HG03575 (cell line): ENCODE measurements at regions not wholly inside any gene's neighbourhood (a gene's known extent, or its start where the extent isn't known, plus 50 kb on each side); places are given as distances from the start of the nearest gene placed in this dataset.

Source experiments
- ATAC-seq: cut with Tn5 transposase; IDR thresholded peaks from one replicate; pipeline ENCODE4 v1.9.1; 2021; ENCODE audit not compliant: unreplicated experiment, insufficient number of reproducible peaks, low FRiP score; ENCODE audit errors: extremely low read depth

DNA sequence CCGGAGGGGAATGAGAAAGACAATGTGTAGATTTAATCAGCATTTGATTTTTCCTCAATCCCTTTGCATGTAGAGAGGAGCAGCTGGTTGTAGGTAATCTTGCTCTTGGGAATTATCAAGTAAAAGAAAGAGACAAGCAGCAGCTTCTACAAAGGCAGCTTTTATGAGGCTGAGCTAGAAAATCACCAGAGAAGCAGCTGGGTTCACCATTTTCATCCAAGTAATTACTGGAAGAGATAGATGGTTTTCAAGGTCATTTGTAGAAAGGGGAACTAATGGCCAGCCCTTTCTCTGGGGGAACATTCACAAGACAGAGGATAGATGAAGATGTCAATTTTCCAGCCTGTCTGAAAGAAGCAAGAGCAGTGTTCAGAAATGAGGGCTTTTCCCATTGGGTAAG is 113.0 kb downstream of the RND3 start:
- no peak for ATAC-seq

- no peak for ATAC-seq
These were observed 114.1 kb downstream of the RND3 start for GRCh38 chr2:150373374-150373773.

DNA sequence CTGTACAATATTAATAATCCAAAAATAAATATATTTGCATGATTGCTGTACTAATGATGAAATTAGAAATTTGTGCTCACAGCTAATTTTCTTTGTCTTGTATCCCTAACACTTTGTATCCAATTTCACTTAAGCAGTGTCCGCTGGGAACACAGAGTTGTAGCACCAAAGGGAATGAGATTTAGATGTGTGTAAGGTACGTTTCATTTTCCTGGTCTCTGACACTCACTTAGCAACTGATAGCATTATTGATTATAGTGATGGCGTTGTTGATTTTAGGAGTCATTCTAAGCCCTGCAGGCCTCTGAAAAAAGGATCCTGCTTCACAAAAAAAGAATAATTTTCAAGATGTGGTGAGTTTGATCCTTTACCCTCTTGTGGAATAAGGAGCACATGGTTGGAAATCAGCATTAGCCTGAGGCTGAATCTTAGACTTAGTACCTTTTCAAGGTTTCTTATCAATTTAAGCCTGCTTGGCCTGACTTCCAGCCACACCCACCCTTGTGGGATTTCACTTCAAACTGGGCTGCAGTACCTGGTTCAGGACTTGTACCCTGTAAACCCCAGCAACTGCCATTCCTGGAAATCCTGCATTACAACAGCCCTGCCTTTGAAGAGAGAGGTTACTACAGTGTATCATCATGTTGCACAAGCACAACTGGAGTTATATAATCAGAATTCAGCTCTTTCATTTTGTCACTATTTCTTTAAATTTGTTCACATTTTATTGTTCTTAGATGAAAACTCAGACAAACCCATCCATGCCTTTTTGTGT is 116.2 kb downstream of the RND3 start:
- ATAC-seq, result no peak

- ATAC-seq, result no peak
These were observed 116.9 kb downstream of the RND3 start for GRCh38 chr2:150370561-150370960.

DNA sequence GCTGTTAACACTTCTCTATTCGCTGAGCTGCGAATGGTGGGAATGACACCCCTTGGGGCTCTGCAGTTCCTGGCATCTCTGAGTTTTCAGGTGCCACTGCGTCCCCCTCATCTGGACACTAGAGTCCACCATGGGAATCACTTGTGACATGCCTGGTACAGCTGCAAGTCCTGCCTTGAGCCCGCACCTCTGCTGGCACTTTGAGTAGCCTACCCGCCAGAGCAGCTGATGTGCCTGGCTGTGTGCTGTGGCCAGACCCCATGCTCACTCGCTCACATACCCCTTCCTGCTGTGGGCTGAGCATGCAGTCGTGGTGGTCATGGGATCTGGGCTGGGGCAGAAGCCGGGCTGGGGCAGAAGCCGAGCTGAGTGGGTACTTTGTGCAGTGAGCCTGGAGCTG is 117.6 kb downstream of the RND3 start:
- no peak for ATAC-seq

- ATAC-seq, result no peak
These were observed 129.0 kb downstream of the RND3 start for GRCh38 chr2:150358468-150358807.

DNA sequence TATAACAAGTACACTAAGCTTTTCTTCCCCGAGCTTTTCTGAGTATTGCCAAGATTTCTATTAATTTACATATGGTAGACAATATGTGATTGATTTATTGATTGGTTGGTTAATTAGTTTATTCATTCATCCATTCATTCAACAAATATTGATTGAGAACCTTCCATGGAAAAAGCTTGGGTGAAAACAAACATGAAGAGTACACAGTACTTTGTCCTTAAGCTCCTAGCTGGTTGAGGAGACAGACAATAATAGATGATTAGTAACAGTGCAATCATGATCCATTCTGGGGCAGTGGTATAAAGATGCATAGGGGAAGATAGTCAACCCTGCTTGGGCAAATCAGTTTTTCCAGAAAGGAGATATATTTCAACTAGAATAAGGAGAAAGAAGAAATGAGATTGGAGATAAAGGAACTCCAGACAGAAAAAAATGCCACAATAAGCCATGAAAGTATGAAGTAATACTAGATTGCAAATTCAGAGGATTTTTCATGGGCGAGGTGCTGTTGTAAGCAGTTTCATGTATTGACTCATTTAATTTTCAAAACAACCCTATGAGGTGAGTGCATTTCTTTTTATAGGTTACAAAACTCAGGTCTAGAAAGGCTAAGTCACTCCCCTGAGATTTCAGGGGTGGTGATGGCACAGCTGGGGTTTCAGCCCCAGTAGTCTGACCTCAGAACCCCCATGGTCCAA is 129.5 kb downstream of the RND3 start:
- ATAC-seq, result peak; percentile 80

GRCh38 chr2:150355440-150355839 is 132.0 kb downstream of the RND3 start:
- ATAC-seq, result no peak

- ATAC-seq, result no peak
These were observed 134.1 kb downstream of the RND3 start for GRCh38 chr2:150353376-150353775.

GRCh38 chr2:150351922-150352321 is 135.5 kb downstream of the RND3 start:
- no peak for ATAC-seq

DNA sequence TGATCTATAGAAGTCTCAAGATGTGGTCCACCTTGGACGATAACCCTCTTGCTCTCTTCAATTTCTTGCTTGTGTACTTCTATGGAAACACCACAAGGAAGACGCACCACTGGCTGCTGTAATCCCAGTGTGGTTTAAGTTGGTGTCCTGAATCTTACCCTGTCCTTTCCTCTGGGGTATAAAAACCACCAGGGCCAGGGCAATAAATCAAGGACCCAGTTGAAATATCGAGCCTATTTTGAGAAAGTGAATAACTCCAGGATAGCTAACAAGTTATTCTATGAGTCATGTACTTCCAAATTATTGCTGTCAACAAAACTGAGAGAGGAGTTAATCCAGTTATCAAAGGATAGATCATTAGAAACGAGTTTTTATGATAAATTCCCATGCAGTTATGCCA is 137.0 kb downstream of the RND3 start:
- no peak for ATAC-seq

DNA sequence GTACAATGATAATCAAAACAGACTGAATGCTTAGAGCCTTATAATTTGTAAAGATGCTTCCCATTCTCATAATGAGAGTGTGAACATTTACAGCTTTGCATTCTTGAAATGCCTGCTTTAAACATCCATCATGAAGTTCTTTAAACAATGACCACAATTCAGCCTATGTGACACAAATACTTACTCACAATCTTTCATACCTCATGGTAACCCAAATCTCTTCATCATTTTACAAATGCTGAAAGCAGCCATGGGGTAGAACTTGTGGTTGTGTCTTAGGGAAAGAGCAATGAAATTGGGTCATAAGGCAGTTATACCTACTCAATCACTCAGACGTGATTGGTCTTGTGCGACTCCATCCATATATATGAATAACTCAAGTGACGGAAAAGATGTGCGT is 140.7 kb downstream of the RND3 start:
- ATAC-seq, result no peak

GRCh38 chr2:150341982-150342680 is 145.3 kb downstream of the RND3 start:
- ATAC-seq, result no peak

GRCh38 chr2:150339951-150340350 is 147.5 kb downstream of the RND3 start:
- no peak for ATAC-seq

DNA sequence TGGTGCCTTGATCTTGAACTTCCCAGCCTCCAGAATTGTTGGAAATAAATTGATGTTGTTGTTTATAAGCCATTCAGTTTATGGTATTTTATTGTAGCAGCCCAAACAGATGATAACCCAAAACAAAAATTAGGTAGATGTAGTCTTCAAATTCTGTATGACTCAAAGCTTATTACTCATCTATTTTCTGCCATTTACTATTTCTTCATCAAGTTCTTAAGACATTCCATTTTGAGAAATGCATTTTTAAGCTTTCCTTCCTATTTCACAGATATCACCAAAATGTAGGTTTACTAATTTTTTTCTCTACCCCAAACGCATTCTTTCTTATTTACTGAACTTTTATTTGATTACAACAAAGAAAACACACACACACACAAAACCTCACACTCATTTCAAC is 148.2 kb downstream of the RND3 start:
- ATAC-seq, result no peak

- no peak for ATAC-seq
These were observed 151.9 kb downstream of the RND3 start for GRCh38 chr2:150335596-150335995.

GRCh38 chr2:150332383-150332782 is 155.1 kb downstream of the RND3 start:
- no peak for ATAC-seq

GRCh38 chr2:150327564-150328489 is 159.6 kb downstream of the RND3 start:
- ATAC-seq, result no peak

DNA sequence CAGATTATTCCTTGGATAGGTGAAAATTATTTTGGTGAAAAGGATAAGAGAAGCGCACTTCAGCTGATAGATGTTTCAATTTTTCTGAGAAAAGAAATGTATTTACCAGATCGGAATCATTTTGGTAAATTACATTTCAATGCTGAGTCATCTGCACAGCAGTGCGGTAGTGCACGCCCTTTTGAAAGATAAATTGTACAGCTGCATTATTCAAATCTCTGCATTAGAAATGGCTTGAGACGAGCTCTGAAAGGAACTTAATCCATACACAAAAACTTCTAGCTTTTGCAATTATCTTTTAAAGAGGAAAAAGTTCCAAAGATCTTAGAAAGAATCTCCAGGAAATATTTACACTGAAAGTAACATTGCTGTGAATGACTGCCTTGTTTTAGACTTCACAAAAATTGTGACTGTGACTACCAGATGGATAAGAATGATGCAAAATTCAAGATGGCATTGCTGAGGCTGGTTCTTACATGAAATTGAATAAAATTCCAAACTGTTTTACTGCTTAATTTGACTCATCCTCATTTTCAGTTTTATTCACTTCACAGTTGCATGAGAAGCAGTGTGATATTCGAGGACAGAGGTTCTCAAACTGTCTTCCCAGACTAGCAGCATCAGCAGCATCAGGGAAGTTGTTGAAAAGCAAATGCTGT is 161.7 kb downstream of the RND3 start:
- no peak for ATAC-seq
